ENCODE measurements at regions not wholly inside any gene's neighbourhood (a gene's known extent, or its start where the extent isn't known, plus 50 kb on each side); places are given as distances from the start of the nearest gene placed in this dataset.
"Not testable (repeated sequence)": the region's sequence is repeated elsewhere in the genome, so short reads cannot be mapped to it uniquely, and the experiment has no call there.

DNA sequence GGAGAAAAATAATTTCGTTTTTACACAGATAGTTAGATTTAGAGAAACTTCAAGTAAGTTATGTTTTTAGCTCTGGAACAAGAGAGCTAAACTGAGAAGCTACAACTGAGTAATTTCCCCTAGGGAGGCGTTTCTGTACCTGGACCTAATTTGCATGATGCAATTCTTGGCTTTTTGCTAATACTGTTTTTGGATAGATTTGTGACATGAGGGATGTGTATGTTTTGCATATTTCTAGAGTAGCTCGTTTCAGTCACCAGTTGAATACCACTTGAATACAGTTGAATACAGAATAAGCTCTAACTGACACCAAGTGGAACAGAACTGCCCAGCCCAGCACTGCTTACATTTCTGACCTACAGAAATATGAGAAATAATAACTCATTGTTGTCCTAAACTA is 1227.9 kb upstream of the SPRY2 start:
- DNase-seq (ENCODE audit: low read depth in 2 of 2), result no peak

- DNase-seq (ENCODE audit: low read depth in 2 of 2), result no peak
Observed at GRCh38 chr13:81565849-81566248, 1224.9 kb upstream of the SPRY2 start.

GRCh38 chr13:81563091-81563490 is 1222.2 kb upstream of the SPRY2 start:
- DNase-seq (ENCODE audit: low read depth in 2 of 2), result no peak

DNA sequence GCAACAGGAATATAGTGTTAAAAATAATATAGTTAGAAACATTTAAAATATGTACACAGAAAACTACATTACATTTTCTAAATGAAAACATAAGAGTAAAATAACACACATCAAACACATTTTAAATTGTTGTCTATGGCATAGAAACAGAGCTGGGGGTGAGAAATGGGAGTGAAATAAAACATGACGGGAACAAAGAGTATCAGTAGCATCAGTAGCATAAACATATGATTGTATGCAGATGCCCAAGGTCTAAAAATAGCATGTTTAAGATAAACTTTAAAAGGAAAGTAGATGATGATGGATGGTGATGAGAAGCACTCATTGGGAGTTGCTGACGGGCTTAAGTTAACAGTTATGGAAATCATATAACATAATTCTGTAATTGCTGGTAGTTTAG is 1221.7 kb upstream of the SPRY2 start:
- DNase-seq (ENCODE audit: low read depth in 2 of 2), result no peak

DNA sequence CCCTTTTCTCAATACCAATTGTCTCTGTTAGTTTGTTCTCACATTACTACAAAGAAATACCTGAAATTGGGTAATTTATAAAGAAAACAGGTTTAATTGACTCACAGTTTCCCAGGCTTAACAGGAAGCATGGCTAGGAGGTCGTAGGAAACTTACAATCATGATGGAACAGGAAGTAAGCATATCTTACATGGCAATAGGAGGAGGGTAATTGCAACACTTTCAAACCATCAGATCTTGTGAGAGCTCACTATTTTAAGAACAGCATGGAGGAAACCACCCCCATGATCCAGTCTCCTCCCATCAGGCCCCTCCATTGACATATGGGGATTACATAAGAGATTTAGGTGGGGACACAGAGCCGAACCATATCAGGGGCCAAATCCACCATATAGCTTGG is 1210.1 kb upstream of the SPRY2 start:
- DNase-seq (ENCODE audit: low read depth in 2 of 2), result no peak

- not testable (repeated sequence) for DNase-seq (ENCODE audit: low read depth in 2 of 2)
Observed at GRCh38 chr13:81546294-81546693, 1205.4 kb upstream of the SPRY2 start.

- DNase-seq (ENCODE audit: low read depth in 2 of 2), result no peak
Observed at GRCh38 chr13:81540777-81541176, 1199.9 kb upstream of the SPRY2 start.

DNA sequence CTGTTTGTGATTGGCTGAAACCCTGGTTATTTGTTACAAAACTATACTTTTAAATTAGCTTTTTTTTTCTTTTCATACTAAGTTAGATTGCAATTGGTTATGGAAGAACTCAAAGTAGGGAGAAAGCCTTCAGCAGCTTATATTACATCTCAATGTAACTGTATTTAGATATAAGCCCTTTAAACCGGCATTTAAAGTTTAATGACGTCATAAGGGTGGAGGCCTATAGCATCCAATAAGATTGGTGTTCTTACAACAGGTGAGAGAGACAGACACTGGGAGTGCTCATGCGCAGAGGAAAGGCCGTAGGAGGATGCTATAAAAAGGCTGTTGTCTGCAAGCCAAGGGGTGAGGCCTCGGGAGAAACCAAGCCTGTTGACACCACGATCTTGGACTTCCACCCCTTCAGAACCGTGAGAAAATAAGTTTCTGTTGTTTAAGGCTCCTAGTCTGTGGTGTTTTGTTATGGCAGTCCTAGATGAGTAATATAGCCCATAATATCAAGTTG is 1198.8 kb upstream of the SPRY2 start:
- no peak for DNase-seq (ENCODE audit: low read depth in 2 of 2)

GRCh38 chr13:81498969-81499368 is 1158.0 kb upstream of the SPRY2 start:
- no peak for DNase-seq (ENCODE audit: low read depth in 2 of 2)

DNA sequence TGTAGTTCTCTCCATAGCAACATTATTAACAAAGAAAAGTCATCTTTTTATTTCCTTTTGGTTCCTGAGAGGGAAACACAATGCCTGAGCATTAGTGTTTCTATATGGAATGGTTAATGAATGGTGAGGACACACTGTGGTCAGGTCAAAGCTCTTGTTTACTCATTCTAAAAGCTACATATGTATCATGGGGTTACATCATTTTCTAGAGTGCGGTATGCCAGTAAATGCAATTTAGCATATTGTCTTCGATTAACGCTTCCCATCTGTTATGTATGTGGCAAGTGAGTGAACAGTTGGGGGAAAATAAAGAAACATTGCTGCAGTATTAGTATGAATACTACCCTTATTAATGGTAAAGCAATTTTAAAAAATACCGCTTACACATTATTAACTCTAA is 1152.2 kb upstream of the SPRY2 start:
- no peak for DNase-seq (ENCODE audit: low read depth in 2 of 2)

GRCh38 chr13:81492449-81492848 is 1151.5 kb upstream of the SPRY2 start:
- no peak for DNase-seq (ENCODE audit: low read depth in 2 of 2)

DNA sequence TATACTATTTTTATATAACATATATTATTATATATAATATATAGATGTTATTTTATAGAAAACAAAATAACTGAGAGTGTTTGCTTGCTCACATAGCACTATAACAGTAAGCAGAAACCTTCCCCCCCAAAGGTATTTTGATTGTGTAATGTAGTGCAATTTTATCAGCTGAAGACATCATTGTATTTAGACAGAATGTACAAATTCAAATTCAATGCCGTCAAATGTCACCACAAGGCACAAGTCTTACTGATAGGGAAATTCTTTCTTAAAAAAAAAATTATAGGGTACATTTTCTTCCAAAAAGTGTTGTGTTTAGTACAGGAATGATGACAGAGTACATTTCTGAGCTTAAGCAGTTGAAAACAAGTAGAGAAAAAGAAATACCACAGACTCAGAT is 1147.1 kb upstream of the SPRY2 start:
- DNase-seq (ENCODE audit: low read depth in 2 of 2), result no peak

DNA sequence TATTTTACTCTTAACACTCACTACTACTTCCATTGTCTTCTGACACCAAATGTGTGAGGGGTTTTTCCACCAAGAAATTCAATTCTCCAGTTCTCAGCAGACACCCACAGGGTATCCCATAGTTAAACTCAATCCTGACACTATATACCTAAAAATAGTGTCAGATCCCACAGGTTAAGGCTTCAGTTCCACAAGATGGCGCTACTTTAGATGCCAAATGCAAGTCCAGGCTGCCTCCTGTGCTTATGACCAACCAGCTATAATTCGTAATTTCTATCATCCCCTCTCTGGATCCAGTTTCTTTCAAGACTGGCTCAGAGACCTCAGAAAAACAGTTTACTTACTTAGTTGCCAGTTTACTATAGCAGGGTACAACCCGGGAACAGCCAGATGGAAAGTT is 1146.2 kb upstream of the SPRY2 start:
- no peak for DNase-seq (ENCODE audit: low read depth in 2 of 2)

DNA sequence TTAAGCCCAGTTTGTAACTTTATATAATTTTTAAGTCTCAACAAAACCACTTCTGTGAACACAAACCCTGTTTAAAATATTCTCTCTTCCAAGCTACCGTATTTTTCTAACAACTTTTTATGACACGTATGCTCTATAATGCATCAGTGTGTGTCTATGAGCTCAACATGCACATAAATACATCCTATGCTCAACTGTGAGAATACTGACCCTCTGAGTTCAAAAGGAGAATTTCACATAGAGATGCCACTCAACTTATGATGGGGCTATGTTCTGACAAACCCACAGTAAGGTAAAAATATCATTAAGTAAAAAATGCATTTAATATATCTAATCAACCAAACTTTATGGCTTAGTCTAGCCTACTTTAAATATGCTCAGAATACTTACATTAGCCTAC is 1139.7 kb upstream of the SPRY2 start:
- no peak for DNase-seq (ENCODE audit: low read depth in 2 of 2)

- DNase-seq (ENCODE audit: low read depth in 2 of 2), result no peak
Observed at GRCh38 chr13:81473366-81473899, 1132.5 kb upstream of the SPRY2 start.

DNA sequence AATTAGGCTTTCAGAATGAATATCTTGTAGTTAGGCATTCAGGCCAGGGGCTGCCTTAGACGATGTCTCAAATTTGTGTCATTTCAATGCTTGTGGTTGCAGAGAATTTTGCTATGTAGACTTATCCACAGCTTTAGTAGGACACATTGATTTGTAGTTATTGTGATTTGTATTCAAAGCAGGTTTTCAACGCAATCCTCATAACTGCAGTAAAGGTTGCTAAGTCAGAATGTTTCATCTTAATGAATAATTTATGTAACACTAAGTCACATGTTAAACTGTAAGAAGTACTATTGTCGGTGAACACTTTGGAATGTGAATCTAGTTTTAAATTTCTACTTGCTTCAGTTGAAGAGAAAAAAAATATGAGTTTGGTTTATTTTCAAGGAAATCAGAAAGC is 1117.2 kb upstream of the SPRY2 start:
- no peak for DNase-seq (ENCODE audit: low read depth in 2 of 2)

DNA sequence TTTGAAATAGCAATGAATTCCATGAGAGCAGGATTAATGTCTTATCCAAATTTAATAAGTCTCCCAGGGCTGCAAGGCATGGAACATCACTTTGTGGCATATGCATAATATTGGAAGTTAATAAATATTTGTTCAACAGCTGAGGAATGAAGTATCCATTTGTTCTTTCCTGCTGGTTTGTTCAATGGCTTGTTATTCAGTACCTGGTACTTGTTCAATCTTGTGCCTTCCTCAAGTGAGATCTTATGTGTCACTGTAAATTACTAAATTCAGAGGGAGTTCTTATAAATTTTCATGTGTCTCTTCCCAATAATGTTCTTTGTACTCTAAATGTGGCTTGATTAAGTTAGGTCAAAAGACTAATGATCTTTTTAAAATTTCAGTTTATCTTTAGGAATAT is 1105.5 kb upstream of the SPRY2 start:
- no peak for DNase-seq (ENCODE audit: low read depth in 2 of 2)

GRCh38 chr13:81442904-81443303 is 1102.0 kb upstream of the SPRY2 start:
- no peak for DNase-seq (ENCODE audit: low read depth in 2 of 2)

DNA sequence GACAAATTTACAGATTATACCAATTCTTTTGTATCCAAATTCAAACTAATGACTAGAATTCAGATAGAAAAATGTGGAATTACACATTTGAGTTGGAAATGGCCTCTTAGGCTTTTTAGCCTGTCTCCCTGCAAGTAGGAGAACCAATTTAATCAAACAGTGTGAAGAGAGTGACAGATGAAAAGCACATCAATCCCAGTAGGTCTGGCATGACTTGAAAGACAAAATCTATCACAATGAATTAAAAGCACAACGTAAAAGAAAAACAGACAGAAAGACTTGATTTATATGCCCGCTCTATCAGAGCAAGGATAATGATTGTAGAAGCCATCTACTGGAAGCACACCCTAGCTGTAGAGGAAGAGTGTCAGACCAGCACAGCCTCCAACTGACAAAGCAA is 1084.4 kb upstream of the SPRY2 start:
- no peak for DNase-seq (ENCODE audit: low read depth in 2 of 2)

- no peak for DNase-seq (ENCODE audit: low read depth in 2 of 2)
Observed at GRCh38 chr13:81409284-81409683, 1068.4 kb upstream of the SPRY2 start.

GRCh38 chr13:81408647-81409046 is 1067.7 kb upstream of the SPRY2 start:
- no peak for DNase-seq (ENCODE audit: low read depth in 2 of 2)

DNA sequence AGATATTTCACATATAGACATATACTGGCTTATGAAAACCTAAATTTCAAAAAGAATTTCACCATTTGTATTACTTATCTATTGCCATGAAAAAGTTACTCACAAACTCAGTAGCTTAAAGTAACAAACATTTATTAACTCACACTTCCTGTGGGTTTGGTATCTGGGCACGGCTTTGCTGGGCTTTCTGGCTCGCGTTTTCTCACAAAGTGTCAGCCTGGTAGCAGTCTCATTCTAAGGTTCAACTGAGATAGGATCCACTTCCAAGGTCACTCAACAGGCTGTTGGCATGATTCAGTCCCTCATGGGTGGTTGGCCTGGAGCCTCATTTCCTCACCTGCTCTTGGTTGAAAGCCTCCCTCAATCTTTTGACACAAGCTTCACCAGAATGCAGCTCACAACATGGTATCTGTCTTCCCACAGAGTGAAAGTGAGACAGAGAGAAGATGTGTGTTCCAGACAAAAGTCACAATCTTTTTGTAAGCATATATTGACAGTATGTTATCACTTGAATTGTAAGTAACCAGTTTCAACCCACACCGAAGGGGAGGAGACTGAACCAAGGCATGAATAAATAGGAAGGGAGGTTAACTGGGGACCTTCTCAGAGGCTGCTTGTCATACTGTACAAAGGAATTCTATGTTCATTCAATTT is 1065.8 kb upstream of the SPRY2 start:
- no peak for DNase-seq (ENCODE audit: low read depth in 2 of 2)

GRCh38 chr13:81406022-81406421 is 1065.1 kb upstream of the SPRY2 start:
- DNase-seq (ENCODE audit: low read depth in 2 of 2), result no peak

DNA sequence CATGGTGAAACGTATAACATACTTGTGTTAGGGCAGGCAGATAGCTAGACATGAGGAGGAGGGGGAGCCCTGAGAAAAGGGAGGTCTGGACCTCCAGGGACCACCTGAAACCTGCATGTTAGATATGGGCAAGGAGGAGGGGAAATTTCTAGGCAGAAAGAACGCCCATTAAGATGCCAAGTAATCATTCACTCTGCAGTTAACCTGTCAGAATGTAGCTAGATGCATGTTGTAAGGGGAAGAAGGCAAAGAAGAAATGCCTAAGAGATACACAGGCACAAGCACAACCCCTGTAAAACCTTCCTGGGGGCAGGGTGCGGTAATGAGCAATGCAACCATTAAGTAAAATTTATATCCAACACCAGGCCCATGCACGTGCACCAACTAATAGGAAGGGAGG is 1055.3 kb upstream of the SPRY2 start:
- DNase-seq (ENCODE audit: low read depth in 2 of 2), result no peak
